ENCODE measurements at regions not wholly inside any gene's neighbourhood (a gene's known extent, or its start where the extent isn't known, plus 50 kb on each side); places are given as distances from the start of the nearest gene placed in this dataset.

DNA sequence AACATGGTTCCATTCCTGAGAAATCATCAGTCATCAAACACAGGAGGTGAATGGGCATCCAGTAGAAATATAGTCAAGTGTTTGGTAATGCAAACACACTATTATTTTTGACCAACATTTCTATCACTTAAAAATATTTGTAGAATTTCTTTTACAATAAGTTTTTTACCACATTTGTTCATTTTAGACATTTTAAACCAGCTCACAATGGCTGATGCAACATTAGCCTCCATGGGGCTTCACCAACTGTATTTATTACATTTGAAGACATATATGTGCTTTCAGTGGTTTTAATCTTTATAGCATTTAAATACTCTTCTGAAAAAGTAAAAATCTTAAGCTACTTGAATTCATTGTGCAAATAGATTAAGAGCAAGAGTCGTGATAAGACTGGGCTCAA is 1201.4 kb upstream of the TMEM132C start:
- no peak for TF ChIP-seq CTCF (IDR thresholded peaks at IDR 0.05)
- TF ChIP-seq EZH2phosphoT487 (IDR thresholded peaks at IDR 0.05), result no peak
- no peak for TF ChIP-seq EZH2 (IDR thresholded peaks at IDR 0.05)
